ENCODE measurements at regions not wholly inside any gene's neighbourhood (a gene's known extent, or its start where the extent isn't known, plus 50 kb on each side); places are given as distances from the start of the nearest gene placed in this dataset.
"Not testable (repeated sequence)": the region's sequence is repeated elsewhere in the genome, so short reads cannot be mapped to it uniquely, and the experiment has no call there.

- DNase-seq (ENCODE audit: low read depth in 2 of 2): not testable (repeated sequence)
Measured at GRCh38 chr17:30686538-30687479, 137.7 kb downstream of the CRLF3 start.

DNA sequence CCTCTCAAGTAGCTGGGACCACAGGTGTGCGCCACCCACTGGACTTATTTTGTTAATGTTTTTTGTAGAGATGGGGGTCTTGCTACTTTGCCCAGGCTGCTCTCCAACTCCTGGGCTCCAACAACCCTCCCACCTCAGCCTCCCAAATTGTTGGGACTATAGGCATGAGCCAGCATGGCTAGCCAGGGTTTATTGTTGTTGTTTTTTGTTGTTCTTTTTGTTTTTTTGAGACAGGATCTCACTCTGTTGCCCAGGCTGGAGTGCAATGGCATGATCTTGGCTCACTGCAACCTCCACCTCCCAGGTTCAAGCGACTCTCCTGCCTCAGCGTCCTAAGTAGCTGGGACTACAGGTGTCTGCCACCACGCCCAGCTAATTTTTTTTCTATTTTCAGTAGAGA, 142.2 kb downstream of the CRLF3 start:
- DNase-seq (ENCODE audit: low read depth in 2 of 2): not testable (repeated sequence)

DNA sequence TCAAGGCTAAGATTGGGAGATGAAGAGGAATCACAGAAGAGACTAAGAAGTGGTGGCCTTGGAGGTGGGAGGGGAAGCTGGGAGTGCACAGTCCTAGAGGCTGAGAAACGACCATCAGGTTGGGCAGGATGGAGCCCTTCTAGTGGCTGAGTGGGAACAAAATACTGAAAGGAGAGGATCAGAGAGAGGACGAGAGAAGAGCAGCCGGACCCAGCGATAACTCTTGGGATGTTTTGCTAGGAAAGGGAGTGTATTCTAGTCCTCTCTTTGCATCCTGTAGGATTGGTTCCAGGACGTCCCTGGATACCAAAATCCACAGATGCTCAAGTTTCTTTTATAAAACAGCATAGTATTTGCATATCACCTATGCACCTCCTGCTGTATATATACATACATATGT, 143.8 kb downstream of the CRLF3 start:
- DNase-seq (ENCODE audit: low read depth in 2 of 2): not testable (repeated sequence)

DNA sequence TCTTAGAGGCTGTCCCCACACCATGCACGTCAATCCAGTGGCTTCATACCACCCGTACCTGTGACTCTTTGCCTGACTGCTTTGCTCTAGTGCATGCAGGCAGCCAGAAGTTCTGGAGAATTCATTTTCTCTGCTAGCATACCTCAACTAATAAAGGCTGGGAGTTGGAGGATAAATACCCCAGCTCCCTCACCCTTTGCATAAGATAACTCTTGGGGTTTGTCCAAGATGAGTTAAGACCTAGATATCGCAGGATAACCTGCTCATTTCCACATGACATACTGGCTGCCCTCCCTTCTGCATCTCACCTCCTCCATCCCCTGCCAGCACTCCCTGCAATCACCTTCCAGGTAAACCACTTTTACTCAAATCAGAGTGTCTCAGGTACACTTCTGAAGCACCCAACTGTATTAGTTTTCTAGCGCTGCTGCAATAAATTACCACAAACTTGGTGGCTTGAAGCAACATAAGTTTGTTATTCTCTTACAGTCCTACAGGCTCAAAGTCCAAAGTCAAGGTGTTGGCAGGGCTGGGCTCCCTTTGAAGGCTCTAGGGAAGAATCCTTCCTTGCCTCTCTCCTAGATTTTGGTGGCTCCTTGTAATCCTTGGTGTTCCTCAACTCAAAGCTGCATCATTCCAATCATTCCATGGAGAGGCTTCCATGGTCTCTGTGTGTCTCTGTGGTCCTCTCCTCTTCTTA, 146.8 kb downstream of the CRLF3 start:
- DNase-seq (ENCODE audit: low read depth in 2 of 2): no peak

- not testable (repeated sequence) for DNase-seq (ENCODE audit: low read depth in 2 of 2)
Measured at GRCh38 chr17:30675777-30676492, 148.6 kb downstream of the CRLF3 start.

DNA sequence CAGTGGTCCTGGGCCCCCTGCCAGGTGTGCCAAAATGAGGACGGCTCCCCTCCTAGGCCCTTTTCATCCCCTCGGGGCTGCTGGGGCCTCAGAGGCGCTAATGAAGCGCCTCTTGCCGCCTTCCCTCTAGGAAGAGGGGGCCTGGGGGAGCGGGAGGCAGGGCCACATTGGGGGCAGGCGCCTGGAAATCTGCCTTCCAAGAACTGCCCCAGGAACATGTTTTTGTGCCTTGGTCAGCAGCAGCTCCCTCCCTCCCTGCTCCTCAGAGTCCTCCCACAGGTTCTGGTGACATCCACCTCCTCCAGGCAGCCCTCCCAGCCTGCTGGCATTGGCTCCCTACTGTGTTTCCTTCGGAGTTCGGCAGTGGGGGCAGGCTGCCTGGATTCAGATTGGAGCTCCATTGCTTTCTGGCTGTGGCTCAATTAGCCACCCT, 155.3 kb downstream of the CRLF3 start:
- DNase-seq (ENCODE audit: low read depth in 2 of 2): not testable (repeated sequence)

- not testable (repeated sequence) for DNase-seq (ENCODE audit: low read depth in 2 of 2)
Measured at GRCh38 chr17:30668360-30669181, 155.9 kb downstream of the CRLF3 start.

GRCh38 chr17:30667657-30668359, 156.7 kb downstream of the CRLF3 start:
- not testable (repeated sequence) for DNase-seq (ENCODE audit: low read depth in 2 of 2)

GRCh38 chr17:30666838-30667656, 157.4 kb downstream of the CRLF3 start:
- DNase-seq (ENCODE audit: low read depth in 2 of 2): not testable (repeated sequence)

GRCh38 chr17:30663727-30664455, 160.6 kb downstream of the CRLF3 start:
- not testable (repeated sequence) for DNase-seq (ENCODE audit: low read depth in 2 of 2)

DNA sequence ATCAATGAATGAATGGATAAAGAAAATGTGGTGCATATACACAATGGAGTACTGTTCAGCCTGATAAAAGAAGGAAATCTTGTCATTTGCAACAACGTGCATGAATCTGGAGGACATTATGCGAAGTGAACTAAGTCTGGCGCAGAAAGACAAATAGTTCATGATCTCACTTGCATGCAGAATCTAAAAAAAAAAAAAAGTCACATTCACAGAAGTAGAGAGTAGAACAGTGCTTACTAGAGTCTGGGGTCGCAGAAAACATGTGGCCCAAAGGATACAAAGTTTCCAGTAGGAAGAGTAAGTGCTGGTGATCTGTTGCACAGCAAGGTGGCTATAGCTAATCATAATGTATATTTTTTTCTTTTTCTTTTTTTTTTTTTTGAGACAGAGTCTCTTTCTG, 167.3 kb downstream of the CRLF3 start:
- DNase-seq (ENCODE audit: low read depth in 2 of 2): not testable (repeated sequence)

GRCh38 chr17:30653038-30653437, 171.5 kb downstream of the CRLF3 start:
- not testable (repeated sequence) for DNase-seq (ENCODE audit: low read depth in 2 of 2)

DNA sequence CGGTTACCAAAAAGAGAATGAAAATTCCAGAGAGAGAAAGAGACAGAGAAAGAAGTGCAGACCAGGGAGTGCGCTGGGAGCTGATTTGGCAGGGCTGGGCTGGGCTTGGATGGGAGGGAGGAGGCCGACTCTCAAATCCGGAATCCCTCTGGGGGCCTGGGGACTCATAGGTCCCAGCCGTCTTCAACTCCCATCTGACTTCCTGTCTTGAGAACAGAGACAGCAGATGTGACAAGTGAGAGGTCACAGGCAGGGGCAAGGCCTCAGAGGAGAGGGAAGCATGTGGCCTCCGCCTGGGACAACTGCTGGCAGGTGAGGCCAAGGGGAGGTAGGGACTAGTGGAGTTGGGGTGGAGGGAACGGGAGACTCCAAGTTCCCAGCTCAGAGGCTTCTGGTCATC, 172.9 kb downstream of the GOSR1 start:
- not testable (repeated sequence) for DNase-seq (ENCODE audit: low read depth in 2 of 2)

DNA sequence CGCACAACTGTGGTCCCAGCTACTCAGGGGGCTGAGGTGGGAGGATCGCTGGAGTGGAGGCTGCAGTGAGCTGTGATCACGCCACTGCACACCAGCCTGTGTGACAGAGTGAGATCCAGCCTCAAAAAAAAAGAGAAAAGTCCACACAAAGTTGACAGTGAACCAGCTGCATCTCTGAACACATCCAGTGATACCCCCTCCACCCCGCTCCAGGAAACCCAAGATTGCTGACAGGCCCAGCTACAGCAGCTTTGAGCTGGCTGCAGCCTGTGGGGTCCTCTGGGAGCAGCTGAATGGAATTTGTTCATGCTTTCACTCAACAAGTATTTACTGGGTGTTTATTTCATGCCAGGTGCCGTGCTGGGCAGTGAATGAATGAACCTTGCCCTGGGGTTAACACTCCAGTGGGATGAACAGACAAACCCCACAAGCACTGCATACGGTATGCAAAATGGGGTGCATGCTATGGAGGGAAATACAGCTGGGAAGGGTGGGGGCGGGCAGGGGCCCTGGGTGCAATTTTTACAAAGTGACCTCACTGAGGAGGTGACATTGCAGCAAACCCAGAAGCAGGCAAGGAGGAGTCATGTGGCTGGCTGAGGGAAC, 170.9 kb downstream of the GOSR1 start:
- not testable (repeated sequence) for DNase-seq (ENCODE audit: low read depth in 2 of 2)

DNA sequence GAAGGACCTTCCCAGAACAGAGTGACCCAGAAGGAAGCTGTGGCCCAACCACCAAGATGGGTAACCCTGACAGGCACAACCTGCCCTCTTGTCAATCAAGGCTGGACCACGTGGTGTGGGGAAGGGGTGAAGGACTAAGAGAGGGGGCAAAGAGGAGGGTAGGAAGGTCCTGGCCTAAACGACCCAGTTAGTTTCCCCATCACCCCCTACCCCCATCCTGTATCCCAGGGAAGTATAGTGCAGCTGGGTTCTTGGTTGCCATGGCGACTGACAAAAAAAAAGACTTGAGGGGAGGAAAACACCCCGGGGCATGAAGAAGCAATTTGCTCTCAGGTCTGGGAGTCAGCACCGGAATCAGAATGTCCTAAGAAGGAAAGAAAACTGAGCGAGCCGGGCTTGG, 168.7 kb downstream of the GOSR1 start:
- not testable (repeated sequence) for DNase-seq (ENCODE audit: low read depth in 2 of 2)

GRCh38 chr17:30644713-30645112, 167.5 kb downstream of the GOSR1 start:
- not testable (repeated sequence) for DNase-seq (ENCODE audit: low read depth in 2 of 2)

DNA sequence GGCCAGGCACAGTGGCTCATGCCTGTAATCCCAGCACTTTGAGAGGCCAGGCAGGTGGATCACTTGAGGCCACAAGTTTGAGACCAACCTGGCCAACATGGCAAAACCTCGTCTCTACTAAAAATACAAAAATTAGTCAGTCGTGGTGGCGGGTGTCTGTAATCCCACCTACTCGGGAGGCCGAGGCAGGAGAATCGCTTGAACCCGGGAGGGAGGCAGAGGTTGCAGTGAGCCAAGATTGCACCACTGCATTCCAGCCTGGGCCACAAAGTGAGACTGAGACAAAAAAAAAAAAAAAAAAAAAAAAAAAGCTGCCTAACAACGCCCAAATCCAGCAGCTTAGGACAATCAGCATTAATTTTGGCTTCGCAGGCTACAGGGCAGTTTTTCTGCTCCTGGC, 167.1 kb downstream of the GOSR1 start:
- not testable (repeated sequence) for DNase-seq (ENCODE audit: low read depth in 2 of 2)

GRCh38 chr17:30641428-30641827, 164.2 kb downstream of the GOSR1 start:
- not testable (repeated sequence) for DNase-seq (ENCODE audit: low read depth in 2 of 2)
